HG02840 (cell line): ENCODE measurements at regions not wholly inside any gene's neighbourhood (a gene's known extent, or its start where the extent isn't known, plus 50 kb on each side); places are given as distances from the start of the nearest gene placed in this dataset.

Experiments used
- ATAC-seq: cut with Tn5 transposase; IDR thresholded peaks from one replicate; pipeline ENCODE4 v1.9.1; 2021; ENCODE audit warnings: mild to moderate bottlenecking, moderate library complexity, moderate number of reproducible peaks; ENCODE audit not compliant: unreplicated experiment, low FRiP score

DNA sequence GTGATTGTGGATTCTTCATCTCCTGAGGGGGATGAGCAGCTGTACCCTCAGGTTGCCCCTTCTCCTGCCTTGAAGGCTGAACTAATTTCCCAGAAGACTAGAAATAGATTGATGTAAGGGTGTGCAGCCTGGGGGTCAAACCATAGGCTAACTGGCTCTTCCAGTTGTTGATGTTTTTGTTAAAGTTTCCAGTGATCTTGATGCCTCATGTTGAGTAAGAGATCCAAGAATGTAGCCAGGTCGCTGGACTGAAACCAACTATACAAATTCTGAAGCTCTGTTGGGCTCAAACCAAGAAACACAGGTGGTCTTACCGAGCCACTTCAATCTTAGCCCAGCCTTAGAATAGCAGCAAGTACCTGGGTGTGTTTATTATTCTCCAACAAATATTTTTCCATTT is 391.8 kb downstream of the KLF5 start:
- no peak for ATAC-seq

DNA sequence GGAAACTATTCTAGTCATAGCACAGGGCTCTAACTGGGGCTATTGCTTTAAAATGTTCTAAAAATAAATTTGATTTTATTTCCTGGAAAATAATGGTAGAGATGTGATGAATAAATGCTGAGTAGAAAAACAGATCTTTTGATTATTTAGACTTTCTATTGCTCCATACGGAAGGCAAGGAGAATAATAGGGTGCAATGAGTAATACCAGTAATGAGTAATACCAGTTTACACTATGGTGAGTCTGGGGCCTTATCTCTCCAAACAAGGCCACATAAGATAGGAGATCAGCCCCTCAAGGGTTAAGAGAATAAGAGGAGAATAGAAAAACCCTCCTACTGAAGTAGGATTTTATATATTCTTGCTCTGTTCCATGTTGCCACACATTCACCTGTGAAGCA is 390.4 kb downstream of the KLF5 start:
- no peak for ATAC-seq

DNA sequence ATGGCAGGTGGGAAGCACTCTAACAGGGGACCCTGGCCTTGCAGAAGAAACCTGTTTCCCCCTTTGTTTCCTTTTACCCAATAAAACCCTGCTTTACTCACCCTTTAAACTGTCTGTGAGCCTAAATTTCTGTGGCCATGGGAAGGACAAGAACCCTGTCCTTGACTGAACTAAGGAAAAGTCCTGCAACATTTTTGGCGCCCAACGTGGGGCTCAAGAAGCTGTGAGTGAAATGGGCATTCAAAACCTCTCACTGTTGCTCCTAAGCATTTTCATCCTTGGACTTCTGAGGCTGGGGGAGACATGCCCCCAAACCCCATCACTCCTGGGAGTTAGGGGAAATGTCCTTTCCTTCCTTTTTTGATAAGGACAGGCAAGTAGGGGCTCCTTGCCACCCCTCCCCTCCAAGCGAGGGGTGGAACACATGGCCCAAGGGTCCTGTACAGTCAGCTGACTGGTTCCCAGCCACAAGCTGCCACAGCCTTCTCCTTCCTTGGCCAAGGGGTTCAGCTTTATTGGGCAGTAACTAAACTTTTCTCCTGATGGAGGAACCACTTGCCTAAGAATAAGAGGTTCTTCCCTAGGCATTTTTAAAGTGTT is 381.6 kb downstream of the KLF5 start:
- ATAC-seq, result no peak

DNA sequence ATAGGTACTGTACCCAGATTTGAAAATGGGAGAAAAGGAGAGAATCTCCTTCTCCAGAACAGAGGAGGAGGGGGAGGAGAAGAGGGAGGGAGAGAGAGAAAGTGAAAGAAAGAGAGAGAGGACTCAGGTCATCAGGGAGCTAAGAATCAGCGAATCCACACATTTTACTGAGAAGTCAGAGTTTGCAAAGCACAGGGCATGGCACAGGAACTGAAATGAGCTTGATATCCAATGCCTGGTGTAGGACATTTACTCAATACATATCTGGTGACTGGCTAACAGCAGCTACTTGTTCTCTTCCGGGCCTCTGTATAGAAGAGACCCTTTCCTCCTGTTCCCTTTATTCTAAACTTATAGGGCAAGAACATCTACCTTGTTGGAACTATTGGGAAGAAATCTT is 375.1 kb downstream of the KLF5 start:
- no peak for ATAC-seq

DNA sequence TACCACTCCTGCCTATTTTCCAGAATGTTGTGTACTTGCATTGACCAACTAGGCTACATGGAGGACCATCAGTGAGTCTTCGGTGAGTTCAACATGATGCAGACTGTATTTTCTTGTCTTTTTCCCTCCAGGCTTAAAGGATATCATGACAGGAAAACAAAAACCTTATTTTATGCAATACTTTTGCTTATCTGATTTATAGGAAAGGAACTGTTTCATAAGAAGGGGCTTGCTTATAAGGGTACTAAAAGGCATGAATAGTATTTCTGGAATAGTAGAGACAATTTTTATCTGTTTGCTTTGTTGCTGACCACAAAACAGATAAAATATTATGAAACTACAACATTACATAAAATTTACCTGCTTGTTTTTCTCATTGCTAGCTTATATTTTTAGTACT is 374.7 kb downstream of the KLF5 start:
- ATAC-seq, result no peak

DNA sequence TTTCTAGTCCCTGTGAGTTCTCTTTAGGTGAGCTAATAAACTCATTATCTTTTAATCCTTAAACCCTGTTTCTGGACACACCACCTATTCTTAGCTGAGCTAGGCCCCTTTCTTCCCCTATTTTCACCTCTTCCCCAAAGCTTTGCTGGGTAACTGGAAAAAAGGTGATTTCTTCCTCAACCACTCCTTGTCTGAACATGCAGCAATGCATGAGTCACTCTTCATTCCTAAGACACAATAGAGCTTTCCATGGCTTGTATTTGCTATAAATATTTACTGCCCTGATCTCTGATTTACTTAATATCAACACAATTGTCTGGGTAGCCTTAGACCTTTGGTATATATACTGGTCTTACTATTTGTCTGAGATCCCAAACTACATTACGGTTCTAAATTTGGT is 370.9 kb downstream of the KLF5 start:
- no peak for ATAC-seq

DNA sequence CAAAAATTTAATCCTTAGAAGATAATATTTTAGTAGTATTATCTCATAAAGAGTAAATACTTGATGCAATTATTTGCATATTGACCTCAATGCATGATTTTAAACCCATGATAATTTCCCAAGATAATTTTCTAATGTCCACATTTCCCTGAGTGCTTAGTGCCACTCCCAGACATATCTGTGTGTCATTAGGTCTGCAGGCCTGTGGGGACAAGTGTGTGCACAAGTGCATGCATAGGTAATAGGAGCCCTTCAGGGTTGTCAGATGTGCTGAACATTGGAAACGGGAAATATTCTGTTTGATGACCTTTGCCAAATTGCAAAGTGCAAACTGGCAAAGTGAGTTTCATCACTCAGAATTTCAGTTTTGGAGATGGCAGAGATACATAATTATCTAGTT is 369.9 kb downstream of the KLF5 start:
- no peak for ATAC-seq

DNA sequence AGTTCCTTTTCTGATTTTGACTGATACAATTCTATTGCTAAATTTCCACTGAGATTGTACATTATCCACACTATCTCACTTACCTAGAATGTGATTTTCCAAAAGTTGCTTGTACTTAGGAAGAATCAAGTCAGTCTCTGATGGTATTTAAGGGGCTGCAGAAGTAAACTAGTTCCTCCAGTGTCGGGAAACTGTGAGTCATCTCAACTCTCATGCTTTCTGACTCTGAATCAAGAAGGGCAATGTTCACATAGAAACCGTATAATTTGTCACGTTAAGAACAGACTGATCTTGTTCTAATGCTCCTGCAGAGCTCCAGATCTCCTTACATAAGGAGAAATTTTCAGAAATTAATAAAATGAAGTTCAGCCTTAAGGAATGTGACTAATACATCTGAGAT is 369.3 kb downstream of the KLF5 start:
- ATAC-seq, result no peak

DNA sequence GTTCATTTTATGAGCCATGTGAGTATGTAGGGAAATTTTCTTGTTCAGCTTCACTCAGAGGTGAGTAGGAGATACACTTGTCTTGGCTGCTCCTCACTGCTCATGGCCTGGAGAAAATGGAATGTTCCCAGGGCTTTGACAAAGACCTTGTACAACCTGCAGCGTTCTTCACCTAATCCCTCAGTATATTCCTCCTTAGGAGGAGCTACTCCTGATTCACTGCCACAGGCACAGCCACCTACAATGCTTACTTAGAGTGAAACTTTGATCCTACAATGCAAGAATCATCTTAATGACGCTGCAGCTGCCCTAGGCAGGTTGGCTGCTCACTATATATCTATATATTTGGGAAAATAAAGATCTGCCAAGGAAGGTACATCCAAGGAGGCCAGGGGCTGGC is 364.2 kb downstream of the KLF5 start:
- ATAC-seq, result no peak

DNA sequence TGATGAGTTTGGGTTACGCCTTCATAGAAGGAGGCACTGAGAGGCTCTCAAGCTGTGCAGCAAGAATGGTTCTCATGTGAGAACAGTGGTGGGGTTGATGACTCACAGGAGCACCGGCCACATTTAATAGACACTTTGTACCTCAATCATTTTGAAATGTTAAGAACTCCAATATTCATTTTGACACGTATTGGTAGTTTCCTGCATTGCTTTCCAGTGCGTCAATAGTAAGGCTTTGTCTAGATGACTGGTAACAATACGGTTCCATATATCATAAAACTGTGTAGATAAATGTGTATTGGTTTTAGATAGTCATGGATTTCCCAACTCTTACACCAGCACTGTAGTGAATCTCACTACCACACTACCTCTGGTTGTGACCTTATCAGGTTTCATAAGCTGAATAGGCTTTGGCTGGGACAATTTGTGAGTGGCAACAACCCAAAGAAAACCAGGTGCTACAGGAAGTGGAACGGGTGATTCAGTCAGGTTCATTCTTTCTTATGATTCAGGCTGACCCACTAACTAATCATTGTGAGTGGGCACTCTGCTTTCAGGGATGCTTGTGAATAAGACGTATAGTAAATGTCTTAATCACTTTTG is 362.6 kb downstream of the KLF5 start:
- no peak for ATAC-seq

DNA sequence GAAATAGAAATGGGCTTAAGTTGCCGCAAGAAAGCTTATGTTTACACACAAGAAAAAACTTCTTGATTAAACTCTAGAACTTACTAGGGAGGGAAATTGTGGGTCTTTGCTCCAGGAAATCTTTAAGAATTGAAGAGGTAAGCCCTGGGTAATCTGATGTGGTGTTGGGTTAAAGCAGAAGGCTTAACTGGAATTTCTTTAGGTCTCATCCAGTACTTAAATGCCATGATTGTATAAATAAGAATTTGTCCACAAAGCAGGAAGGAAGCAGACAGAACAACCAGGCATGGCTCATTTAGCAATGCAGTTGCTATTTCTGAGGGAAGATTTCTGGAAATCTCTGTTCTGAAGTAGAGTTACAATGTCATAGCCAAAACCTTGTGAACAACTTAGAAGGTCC is 360.4 kb downstream of the KLF5 start:
- no peak for ATAC-seq

DNA sequence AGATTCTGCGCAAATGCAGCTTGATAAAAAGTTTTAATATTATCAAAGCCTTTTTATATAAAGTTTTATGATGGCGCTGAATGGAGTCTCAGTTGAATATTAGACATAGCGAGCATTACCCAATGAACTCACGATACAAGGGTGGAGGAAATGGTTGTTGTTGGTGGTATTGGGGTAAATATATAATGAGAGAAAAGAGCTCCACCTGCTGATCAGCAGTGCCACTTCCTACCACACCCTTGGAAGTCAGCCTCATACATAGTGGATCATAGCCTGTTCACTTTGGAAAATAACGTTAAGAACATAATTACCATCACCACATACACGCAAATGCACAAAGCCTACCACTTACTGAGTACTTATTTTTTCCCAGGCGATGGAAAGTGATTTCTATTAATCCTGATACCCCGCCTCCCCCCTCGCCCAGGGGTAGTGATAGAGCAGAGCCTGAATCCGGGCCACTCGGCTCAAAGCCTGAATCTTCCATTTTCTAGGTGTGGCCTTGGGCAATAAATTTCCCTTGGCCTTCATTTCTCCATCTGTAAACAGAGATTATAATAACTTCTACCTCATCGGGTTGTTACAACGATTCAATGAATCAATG is 358.3 kb downstream of the KLF5 start:
- no peak for ATAC-seq

DNA sequence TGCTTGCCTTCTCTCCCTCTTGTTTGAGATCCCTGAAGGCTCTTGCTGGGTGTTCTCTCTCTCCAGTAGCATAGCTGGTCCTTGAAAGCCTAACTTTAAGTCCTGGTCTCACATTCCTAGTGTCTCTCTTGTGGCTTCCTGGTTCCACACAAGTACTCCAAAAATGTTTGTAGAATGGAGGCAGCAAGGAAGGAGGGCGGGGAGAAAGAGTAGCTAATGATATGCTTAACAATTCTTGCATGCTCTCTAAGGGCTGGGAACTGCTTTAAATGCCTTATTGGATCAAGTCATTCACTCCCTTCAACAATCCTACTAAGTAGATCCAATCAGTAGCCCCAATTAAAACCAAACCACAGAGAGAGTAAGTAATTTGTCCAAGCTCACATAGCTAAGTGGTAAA is 357.3 kb downstream of the KLF5 start:
- no peak for ATAC-seq

DNA sequence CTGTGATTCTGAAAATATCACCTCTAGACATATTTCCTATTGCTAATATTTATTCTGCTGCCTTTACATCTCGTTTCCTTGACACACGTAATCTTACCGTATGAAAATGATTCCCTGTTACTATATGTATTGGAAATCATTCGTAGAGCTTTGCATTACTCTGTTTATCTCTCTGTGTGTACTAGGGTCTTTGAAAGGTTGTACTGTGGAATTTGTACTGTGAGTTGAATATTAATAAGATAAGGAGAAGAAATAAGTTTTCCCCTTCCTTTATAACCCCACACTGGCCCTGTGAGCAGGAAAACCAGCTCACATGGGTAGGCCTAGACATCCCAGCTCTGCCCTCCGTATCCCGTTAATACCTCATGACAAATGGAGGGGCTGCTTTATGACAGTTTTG is 354.9 kb downstream of the KLF5 start:
- ATAC-seq, result no peak

DNA sequence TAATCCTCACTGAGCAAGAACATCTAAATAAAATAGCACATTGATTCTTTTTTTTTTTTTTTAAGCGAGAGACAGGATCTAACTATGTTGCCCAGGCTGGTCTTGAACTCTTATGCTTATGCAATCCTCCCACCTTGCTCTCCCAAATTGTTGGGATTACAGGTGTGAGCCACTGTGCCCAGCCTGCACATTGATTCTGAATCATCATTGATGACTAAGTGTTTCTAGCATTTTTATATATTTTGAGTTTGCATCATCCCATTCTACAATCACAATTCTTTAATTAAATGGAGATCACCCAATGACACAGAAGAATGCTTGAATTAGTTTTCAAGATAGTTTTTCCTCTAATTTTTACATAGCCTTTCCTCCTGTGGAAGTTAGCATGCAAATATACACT is 354.1 kb downstream of the KLF5 start:
- ATAC-seq, result no peak

DNA sequence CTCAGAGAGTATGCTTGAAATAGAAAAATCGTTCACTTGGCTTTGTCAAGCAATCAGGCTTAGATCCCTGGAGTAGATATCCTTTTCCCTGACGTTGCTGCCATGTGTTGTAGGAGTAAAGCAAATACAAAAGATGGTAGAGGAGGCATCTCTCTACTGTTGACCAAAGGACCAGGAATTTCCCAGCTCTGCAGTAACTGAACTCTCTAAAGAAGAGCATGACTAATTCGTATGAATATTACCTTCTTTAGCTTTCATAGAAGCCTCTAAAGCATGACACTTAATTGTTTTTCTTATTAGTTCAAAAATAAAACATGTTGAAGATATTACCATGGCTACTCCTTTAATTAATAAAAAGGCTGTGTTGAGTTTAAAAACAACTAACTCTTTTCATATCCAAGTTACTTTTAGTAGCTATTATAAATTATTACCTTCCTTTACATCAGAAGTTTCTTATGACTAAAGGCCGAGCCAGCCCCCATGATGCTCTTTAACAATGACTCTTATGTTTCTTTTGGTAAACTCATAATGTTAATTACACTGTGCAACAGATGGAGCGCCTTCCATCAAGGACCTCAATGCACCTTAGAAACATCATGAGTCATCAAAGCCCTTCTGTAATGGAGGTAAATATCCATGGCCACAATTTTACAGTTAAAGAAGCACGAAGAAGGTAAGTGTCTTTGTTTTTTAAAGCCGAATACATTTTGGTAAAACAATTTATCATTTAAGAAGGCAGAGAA is 352.4 kb downstream of the KLF5 start:
- ATAC-seq, result no peak

DNA sequence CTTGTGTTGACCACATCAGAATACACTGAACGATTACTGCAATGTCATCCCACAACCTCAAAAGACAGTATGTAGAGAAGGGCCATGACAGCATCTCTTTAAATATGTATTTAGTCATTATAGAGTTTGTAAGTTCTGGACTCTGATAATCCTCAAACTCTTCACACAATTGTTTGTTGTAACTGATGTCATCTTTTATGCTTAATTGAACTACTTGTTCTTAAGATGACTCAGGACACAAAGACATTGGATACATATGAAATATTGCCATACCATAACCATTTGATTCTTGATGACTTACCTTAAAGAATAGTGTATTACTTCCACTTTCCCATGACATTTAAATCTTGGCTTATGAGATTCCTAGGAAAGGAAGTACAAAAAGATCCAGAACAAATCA is 347.6 kb downstream of the KLF5 start:
- no peak for ATAC-seq

DNA sequence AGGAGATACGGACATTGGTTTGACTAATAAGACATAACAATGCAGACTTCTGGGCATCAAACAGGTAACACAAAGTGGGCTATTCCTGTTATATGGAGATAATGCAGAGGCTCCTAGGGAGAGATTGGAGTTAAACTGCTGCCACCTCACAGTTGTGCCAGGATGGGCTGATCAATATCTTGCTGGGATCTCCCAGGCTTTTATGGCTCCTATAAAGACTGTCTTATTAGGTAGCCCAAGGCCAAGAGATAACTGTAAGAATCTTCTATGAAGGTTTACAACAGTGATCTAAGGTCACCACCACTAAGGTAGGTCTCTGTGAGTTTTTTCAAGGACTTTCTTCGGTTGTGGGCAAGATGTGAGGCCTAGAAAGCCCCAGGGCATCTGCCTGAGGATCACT is 345.8 kb downstream of the KLF5 start:
- ATAC-seq, result no peak

DNA sequence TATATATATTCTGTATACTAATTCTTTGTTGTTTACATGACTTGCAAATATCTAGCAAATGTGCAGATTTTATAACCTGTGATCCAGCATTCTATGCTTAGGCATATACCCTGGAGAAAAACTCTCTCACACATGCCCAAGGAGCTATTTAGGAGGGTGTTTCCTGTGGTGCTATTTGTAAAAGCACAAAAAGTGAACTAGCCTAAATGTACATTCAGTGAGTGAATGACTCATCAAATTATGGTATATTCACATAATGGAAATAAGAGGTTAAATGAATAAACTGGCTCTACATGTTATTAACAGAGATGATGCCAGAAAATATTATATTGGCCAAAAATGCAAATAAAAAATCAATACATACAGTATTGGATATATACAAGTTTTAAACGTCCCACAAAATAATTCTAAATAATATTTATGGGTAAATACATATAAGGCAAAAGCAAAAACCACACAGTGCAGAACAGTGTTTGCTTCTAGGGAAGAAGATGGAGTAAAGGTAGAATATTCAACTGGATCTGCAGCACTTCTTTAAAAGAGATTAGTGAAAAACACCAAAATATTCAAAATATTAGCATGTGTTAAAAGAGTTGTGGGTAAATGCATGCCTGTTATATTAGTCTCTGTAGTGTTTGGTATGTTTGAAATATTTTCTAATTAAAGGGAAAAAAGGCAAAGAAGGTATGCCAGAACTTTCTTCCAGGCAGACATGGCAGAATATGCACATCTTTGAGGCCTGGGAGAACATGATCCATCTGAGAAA is 344.7 kb downstream of the KLF5 start:
- no peak for ATAC-seq

DNA sequence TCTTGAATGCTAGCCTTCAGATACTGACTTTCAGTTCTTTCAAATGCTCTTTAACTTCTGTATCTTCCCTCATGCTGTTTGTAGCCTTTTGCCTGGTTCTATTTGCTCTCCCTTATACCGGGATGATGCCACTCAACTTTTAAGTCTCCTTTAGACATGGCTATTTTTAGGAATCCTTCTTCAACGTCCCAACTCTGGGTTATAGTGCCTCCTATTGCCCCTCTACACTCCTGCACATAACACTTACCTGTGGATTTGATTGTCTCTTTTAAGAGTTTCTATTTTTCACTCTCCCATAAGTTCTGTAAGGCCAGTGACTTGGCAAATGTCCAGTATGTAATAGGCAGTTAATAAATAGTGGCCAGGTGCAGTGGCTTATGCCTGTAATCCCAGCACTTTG is 343.0 kb downstream of the KLF5 start:
- ATAC-seq, result no peak
